Neuronal stem cell (in vitro differentiated cells): ENCODE measurements at regions not wholly inside any gene's neighbourhood (a gene's known extent, or its start where the extent isn't known, plus 50 kb on each side); places are given as distances from the start of the nearest gene placed in this dataset.

Source experiments
- DNase-seq: peaks from one replicate; pipeline ENCODE4 v3.0.0-alpha.2; 2013; ENCODE audit warnings: low spot score
- H2AFZ ChIP-seq: one replicate; pipeline ENCODE4 v1.6.1; 2013; ENCODE audit warnings: mild to moderate bottlenecking, low read length, inconsistent platforms
- H2AK5ac ChIP-seq: 2 replicates; pipeline ENCODE4 v1.6.1; 2013; ENCODE audit warnings: low read depth, mild to moderate bottlenecking, inconsistent platforms, low read length, moderate library complexity, mixed read lengths
- H2BK120ac ChIP-seq: 2 replicates; pipeline ENCODE4 v1.6.1; 2013; ENCODE audit warnings: low read depth, mild to moderate bottlenecking, inconsistent platforms, low read length, moderate library complexity, mixed read lengths
- H2BK12ac ChIP-seq: one replicate; pipeline ENCODE4 v1.6.1; 2013; ENCODE audit warnings: low read length, inconsistent platforms
- H2BK15ac ChIP-seq: 2 replicates; pipeline ENCODE4 v1.6.1; 2013; ENCODE audit warnings: mild to moderate bottlenecking, low read length, inconsistent platforms, mixed read lengths
- H2BK5ac ChIP-seq: one replicate; pipeline ENCODE4 v1.6.1; 2013; ENCODE audit warnings: inconsistent platforms, mild to moderate bottlenecking, low read length, moderate library complexity
- H3K14ac ChIP-seq: one replicate; pipeline ENCODE4 v1.6.1; 2013; ENCODE audit warnings: low read length, inconsistent platforms
- H3K18ac ChIP-seq: 2 replicates; pipeline ENCODE4 v1.6.1; 2013; ENCODE audit warnings: low read length, inconsistent platforms
- H3K23ac ChIP-seq: 2 replicates; pipeline ENCODE4 v1.6.1; 2013; ENCODE audit warnings: low read depth, mild to moderate bottlenecking, mixed read lengths, low read length, inconsistent platforms; ENCODE audit not compliant: poor library complexity
- H3K27ac ChIP-seq: replicated peaks from 3 replicates; pipeline ENCODE4 v1.5.1; 2013; ENCODE audit warnings: low read length, inconsistent platforms
- H3K27me3 ChIP-seq, 3 experiments: 2 replicates each; pipeline ENCODE4 v1.6.1; 2013; ENCODE audit warnings: low read length in 3 of 3, mild to moderate bottlenecking in 2 of 3, inconsistent platforms in 1 of 3, low read depth in 1 of 3, mixed read lengths in 1 of 3, moderate library complexity in 1 of 3; ENCODE audit not compliant: control insufficient read depth in 3 of 3, insufficient read depth in 3 of 3
- H3K36me3 ChIP-seq, 2 donors: replicated peaks in 1 of 2; 2 replicates each; pipeline ENCODE4 v1.6.1; 2013; ENCODE audit warnings: low read length in 2 of 2; ENCODE audit not compliant: control insufficient read depth in 2 of 2, insufficient read depth in 2 of 2
- H3K4ac ChIP-seq: 2 replicates; pipeline ENCODE4 v1.6.1; 2013; ENCODE audit warnings: inconsistent platforms, mild to moderate bottlenecking, low read length, moderate library complexity
- H3K4me1 ChIP-seq, 2 donors: 1 replicate in 1 of 2; 2 replicates in 1 of 2; pipeline ENCODE4 v1.6.1; 2013; ENCODE audit warnings: low read length in 2 of 2, low read depth in 1 of 2; ENCODE audit not compliant: control insufficient read depth in 2 of 2, insufficient read depth in 1 of 2
- H3K4me2 ChIP-seq: one replicate; pipeline ENCODE4 v1.6.1; 2013; ENCODE audit warnings: mild to moderate bottlenecking, low read length, inconsistent platforms; ENCODE audit not compliant: insufficient read depth, poor library complexity, severe bottlenecking
- H3K4me3 ChIP-seq, 2 donors: 2 replicates each; pipeline ENCODE4 v1.5.1; 2013; ENCODE audit warnings: low read length in 2 of 2, mild to moderate bottlenecking in 2 of 2, inconsistent platforms in 1 of 2, moderate library complexity in 1 of 2
- H3K79me1 ChIP-seq: one replicate; pipeline ENCODE4 v1.6.1; 2013; ENCODE audit warnings: low read depth, mild to moderate bottlenecking, inconsistent platforms, low read length, moderate library complexity
- H3K9ac ChIP-seq: one replicate; pipeline ENCODE4 v1.6.1; 2013; ENCODE audit warnings: mild to moderate bottlenecking, low read depth, low read length, inconsistent platforms; ENCODE audit not compliant: poor library complexity
- H3K9me3 ChIP-seq, 2 donors: replicated peaks in 1 of 2; 2 replicates each; pipeline versions ENCODE3 to v1.6.1; 2013; ENCODE audit warnings: low read length in 2 of 2, mild to moderate bottlenecking in 2 of 2, inconsistent platforms in 1 of 2, low read depth in 1 of 2, mixed read lengths in 1 of 2, moderate library complexity in 1 of 2; ENCODE audit not compliant: control insufficient read depth in 2 of 2, insufficient read depth in 1 of 2
- H4K8ac ChIP-seq: one replicate; pipeline ENCODE4 v1.6.1; 2013; ENCODE audit warnings: low read depth, mild to moderate bottlenecking, inconsistent platforms, low read length, moderate library complexity
- H4K91ac ChIP-seq: one replicate; pipeline ENCODE4 v1.6.1; 2013; ENCODE audit warnings: low read length, low read depth, mild to moderate bottlenecking, inconsistent platforms; ENCODE audit not compliant: poor library complexity
- WGBS, 2 donors: extraction: QIAGEN DNeasy Blood & Tissue Kit; methylation state at CpG; one replicate each; pipeline ENCODE4 v1.1.7; 2013; ENCODE audit warnings: missing lambda C conversion rate in 2 of 2, mixed read lengths in 1 of 2; ENCODE audit not compliant: insufficient read length in 2 of 2, insufficient replicate concordance in 1 of 2; ENCODE audit errors: extremely low coverage in 2 of 2; 5-methylcytosine and 5-hydroxymethylcytosine counted together

DNA sequence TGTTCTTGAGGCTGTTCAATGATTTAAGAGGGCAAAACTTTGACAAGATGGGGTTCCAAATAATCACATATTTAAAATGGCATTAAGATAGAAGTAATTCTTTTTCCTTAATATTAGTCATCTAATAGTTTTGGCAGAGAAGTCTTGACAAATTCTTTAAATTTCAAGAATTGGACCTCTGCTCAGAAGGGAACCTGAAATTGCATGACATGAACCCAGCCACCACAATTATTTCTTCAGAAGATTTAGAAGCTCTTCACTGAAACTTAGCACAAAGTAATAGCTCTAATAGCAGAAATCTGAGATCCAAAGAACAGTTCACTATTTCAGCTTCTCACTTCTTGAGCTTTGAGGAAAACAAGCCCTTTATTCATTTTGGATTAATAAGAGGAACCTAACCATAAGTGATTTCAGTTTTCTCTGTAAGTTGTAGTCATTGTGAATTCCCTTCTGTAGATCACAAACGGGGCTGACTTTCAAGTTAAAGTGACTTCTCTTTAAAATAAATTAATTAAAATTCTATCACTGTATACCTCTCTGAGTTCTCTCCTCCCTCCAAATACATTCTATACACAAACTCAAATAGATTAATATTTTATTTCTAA is 100.6 kb upstream of the ITGA4 start:
- Histone ChIP-seq H3K9me3 (no peaks in the 10 kb centered on the region), H3K4me1 (no peaks in the 10 kb centered on the region), H3K36me3 (no peaks in the 10 kb centered on the region), H2AFZ (no peak overlapping the region), H3K9ac (no peak overlapping the region), H3K4me2 (no peak overlapping the region), H2BK15ac (no peak overlapping the region), H3K4me3 (no peak overlapping the region), H2AK5ac (no peak overlapping the region), H4K8ac (no peak overlapping the region), H3K27me3 (no peaks in the 10 kb centered on the region), H2BK5ac (no peak overlapping the region), H2BK12ac (no peak overlapping the region), H2BK120ac (no peak overlapping the region), H3K4ac (no peak overlapping the region), H3K14ac (no peak overlapping the region), H3K79me1 (no peaks in the 10 kb centered on the region), H3K18ac (no peak overlapping the region), H3K23ac (no peak overlapping the region), H3K27ac (no peak overlapping the region), H4K91ac (no peak overlapping the region)
- no CpG with 5 or more reads among the region's 1 CpG for WGBS, 2 donors
- DNase-seq, result no peak

DNA sequence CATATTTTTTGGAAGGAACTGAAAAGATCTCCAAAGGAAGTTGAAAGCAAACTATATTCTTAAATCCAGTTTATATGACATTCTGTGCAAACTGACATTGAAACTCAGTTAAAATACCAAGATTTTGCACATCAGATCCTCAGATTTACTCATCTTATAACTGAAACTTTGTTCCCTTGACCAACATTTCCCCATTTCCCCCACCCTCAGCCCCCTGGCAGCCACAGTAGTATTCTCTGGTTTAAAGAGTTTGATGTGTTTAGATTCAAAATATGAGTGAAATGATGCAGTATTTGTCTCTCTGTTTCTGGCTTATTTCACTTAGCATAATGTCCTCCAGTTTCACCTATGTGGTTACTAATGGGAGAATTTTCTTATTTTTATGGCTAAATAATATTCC is 99.2 kb upstream of the ITGA4 start:
- H3K36me3 ChIP-seq, result no peaks in the 10 kb centered on the region
- H2BK5ac ChIP-seq, result no peak overlapping the region
- no peak overlapping the region for H4K91ac ChIP-seq
- H4K8ac ChIP-seq, result no peak overlapping the region
- no peak overlapping the region for H3K4me2 ChIP-seq
- H2BK12ac ChIP-seq, result no peak overlapping the region
- H3K4me3 ChIP-seq, result no peak overlapping the region
- no peaks in the 10 kb centered on the region for H3K79me1 ChIP-seq
- H2BK120ac ChIP-seq, result no peak overlapping the region
- H3K14ac ChIP-seq, result no peak overlapping the region
- no peak for DNase-seq
- no peak overlapping the region for H3K4ac ChIP-seq
- H2AFZ ChIP-seq, result no peak overlapping the region
- no peak overlapping the region for H3K23ac ChIP-seq
- no peak overlapping the region for H3K18ac ChIP-seq
- no peaks in the 10 kb centered on the region for H3K9me3 ChIP-seq
- H3K9ac ChIP-seq, result no peak overlapping the region
- no peaks in the 10 kb centered on the region for H3K27me3 ChIP-seq
- H2BK15ac ChIP-seq, result no peak overlapping the region
- H3K4me1 ChIP-seq, result no peaks in the 10 kb centered on the region
- H3K27ac ChIP-seq, result no peak overlapping the region
- no peak overlapping the region for H2AK5ac ChIP-seq

DNA sequence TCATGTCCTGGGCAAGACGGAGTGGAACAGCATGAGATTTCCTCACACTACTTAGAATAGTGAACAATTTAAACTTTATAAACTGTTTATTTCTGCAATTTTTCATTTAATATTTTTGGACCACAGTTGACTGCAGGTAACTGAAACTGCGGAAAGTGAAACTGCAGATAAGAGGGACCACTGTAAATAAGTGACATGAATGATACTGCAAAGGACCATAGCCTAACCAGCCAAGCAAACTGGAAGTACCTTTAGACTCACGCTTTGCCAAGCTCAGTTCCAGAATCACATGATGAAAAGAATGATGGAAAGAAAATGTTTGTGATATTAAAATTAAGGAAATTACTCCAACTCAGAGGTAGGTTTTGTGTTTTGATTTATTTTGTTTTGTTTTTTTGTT is 94.6 kb upstream of the ITGA4 start:
- WGBS, 2 donors, result no CpG with 5 or more reads among the region's 3 CpGs
- H3K23ac ChIP-seq, result no peak overlapping the region
- H2AFZ ChIP-seq, result no peak overlapping the region

GRCh38 chr2:181363164-181363563 is 94.0 kb upstream of the ITGA4 start:
- no peak overlapping the region for H3K9ac ChIP-seq
- no peak overlapping the region for H3K4ac ChIP-seq
- no peak overlapping the region for H2BK120ac ChIP-seq
- no peak overlapping the region for H4K8ac ChIP-seq
- H3K4me3 ChIP-seq, result no peak overlapping the region
- H3K9me3 ChIP-seq, result no peaks in the 10 kb centered on the region
- no peak overlapping the region for H3K23ac ChIP-seq
- H3K27me3 ChIP-seq, result no peaks in the 10 kb centered on the region
- no peak overlapping the region for H2BK15ac ChIP-seq
- H3K79me1 ChIP-seq, result no peaks in the 10 kb centered on the region
- H2AK5ac ChIP-seq, result no peak overlapping the region
- no peak overlapping the region for H3K4me2 ChIP-seq
- H2BK12ac ChIP-seq, result no peak overlapping the region
- no peaks in the 10 kb centered on the region for H3K36me3 ChIP-seq
- DNase-seq, result no peak
- no peak overlapping the region for H4K91ac ChIP-seq
- no peak overlapping the region for H3K18ac ChIP-seq
- H2BK5ac ChIP-seq, result no peak overlapping the region
- no peak overlapping the region for H3K27ac ChIP-seq
- H3K14ac ChIP-seq, result no peak overlapping the region
- H2AFZ ChIP-seq, result no peak overlapping the region
- no peaks in the 10 kb centered on the region for H3K4me1 ChIP-seq

More for the DNA sequence above, 94.6 kb upstream of the ITGA4 start:
- H2AK5ac ChIP-seq, result no peak overlapping the region
- H3K36me3 ChIP-seq, result no peaks in the 10 kb centered on the region
- no peak overlapping the region for H2BK15ac ChIP-seq
- no peaks in the 10 kb centered on the region for H3K9me3 ChIP-seq
- H3K27me3 ChIP-seq, result no peaks in the 10 kb centered on the region
- no peak overlapping the region for H2BK5ac ChIP-seq
- no peak overlapping the region for H3K9ac ChIP-seq
- no peak overlapping the region for H3K27ac ChIP-seq
- no peak overlapping the region for H3K14ac ChIP-seq
- H4K8ac ChIP-seq, result no peak overlapping the region
- H3K4ac ChIP-seq, result no peak overlapping the region
- no peak for DNase-seq
- H3K79me1 ChIP-seq, result no peaks in the 10 kb centered on the region
- no peak overlapping the region for H3K4me3 ChIP-seq
- H4K91ac ChIP-seq, result no peak overlapping the region
- H3K4me1 ChIP-seq, result no peaks in the 10 kb centered on the region
- H3K4me2 ChIP-seq, result no peak overlapping the region
- no peak overlapping the region for H2BK12ac ChIP-seq
- no peak overlapping the region for H3K18ac ChIP-seq
- no peak overlapping the region for H2BK120ac ChIP-seq
